ENCODE measurements at regions not wholly inside any gene's neighbourhood (a gene's known extent, or its start where the extent isn't known, plus 50 kb on each side); places are given as distances from the start of the nearest gene placed in this dataset.

DNA sequence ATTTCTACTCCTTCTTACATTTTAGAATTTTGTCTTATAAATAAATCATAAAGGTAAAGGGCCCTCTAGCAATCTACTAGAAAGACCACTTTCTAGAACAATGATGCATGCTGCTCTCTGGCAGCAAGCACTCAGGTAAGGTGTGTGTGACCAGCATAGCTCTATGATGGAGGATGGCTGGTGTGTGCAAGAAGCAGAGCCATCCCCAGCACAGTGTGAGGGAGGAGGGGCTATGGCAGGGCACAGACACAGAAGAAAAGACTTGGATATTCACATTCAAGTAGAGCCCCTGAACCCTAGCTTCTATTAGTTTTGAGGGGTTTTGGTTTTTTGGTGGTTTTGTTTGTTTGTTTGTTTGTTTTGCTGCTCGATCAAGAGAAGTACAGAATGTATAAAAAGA lies 277.1 kb upstream of the CCDC54 start:
- TF ChIP-seq, protein P1, sequence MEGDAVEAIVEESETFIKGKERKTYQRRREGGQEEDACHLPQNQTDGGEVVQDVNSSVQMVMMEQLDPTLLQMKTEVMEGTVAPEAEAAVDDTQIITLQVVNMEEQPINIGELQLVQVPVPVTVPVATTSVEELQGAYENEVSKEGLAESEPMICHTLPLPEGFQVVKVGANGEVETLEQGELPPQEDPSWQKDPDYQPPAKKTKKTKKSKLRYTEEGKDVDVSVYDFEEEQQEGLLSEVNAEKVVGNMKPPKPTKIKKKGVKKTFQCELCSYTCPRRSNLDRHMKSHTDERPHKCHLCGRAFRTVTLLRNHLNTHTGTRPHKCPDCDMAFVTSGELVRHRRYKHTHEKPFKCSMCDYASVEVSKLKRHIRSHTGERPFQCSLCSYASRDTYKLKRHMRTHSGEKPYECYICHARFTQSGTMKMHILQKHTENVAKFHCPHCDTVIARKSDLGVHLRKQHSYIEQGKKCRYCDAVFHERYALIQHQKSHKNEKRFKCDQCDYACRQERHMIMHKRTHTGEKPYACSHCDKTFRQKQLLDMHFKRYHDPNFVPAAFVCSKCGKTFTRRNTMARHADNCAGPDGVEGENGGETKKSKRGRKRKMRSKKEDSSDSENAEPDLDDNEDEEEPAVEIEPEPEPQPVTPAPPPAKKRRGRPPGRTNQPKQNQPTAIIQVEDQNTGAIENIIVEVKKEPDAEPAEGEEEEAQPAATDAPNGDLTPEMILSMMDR (IDR thresholded peaks at IDR 0.05; ENCODE audit: low read length), result no peak
- no peak for TF ChIP-seq EZH2 (IDR thresholded peaks at IDR 0.05; ENCODE audit: borderline replicate concordance, low read length)

All from OCI-LY1 (cell line).